Neural cell (in vitro differentiated cells): ENCODE measurements at regions not wholly inside any gene's neighbourhood (a gene's known extent, or its start where the extent isn't known, plus 50 kb on each side); places are given as distances from the start of the nearest gene placed in this dataset.

Source experiments
- SMC3 ChIP-seq: fragments of 450-650 bp; conservative IDR thresholded peaks from 2 replicates; pipeline ENCODE4 v1.6.1; 2014; ENCODE audit warnings: antibody characterized with exemption, mild to moderate bottlenecking, moderate library complexity; ENCODE audit not compliant: poor library complexity
- TF ChIP-seq, protein P1 (sequence below): fragments of 450-650 bp; IDR thresholded peaks from 2 replicates; pipeline ENCODE4 v1.5.1; 2014; ENCODE audit warnings: antibody characterized with exemption, mild to moderate bottlenecking, moderate library complexity; ENCODE audit not compliant: poor library complexity, severe bottlenecking

DNA sequence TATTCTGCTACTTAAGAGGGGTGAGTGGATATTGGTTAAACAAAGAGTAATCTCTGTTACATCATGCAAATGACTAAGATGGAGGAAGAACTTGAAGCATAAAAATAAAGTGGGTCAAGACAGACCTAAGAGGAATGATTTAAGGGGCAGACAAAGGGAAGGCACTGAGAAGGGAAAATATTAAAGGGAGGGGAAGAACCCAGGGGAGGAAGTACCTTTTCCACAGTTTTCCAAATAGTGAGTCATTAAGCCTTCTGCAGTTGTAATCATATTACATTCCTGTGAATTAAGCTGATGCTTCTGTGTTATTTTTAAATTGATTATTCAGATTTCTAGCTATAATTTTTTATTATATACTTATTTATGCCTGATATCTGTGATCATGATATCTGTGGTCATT is 253.3 kb downstream of the CENPC start:
- TF ChIP-seq, protein P1, sequence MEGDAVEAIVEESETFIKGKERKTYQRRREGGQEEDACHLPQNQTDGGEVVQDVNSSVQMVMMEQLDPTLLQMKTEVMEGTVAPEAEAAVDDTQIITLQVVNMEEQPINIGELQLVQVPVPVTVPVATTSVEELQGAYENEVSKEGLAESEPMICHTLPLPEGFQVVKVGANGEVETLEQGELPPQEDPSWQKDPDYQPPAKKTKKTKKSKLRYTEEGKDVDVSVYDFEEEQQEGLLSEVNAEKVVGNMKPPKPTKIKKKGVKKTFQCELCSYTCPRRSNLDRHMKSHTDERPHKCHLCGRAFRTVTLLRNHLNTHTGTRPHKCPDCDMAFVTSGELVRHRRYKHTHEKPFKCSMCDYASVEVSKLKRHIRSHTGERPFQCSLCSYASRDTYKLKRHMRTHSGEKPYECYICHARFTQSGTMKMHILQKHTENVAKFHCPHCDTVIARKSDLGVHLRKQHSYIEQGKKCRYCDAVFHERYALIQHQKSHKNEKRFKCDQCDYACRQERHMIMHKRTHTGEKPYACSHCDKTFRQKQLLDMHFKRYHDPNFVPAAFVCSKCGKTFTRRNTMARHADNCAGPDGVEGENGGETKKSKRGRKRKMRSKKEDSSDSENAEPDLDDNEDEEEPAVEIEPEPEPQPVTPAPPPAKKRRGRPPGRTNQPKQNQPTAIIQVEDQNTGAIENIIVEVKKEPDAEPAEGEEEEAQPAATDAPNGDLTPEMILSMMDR, result no peak
- no peak for TF ChIP-seq SMC3
